Keratinocyte (primary cell): ENCODE measurements at regions not wholly inside any gene's neighbourhood (a gene's known extent, or its start where the extent isn't known, plus 50 kb on each side); places are given as distances from the start of the nearest gene placed in this dataset.
"Not testable (repeated sequence)": the region's sequence is repeated elsewhere in the genome, so short reads cannot be mapped to it uniquely, and the experiment has no call there.

Experiments
- DNase-seq: peaks from one replicate; pipeline ENCODE4 v3.0.0-alpha.2; 2011; ENCODE audit warnings: low read depth, missing footprints, low spot score
- FAIRE-seq: peaks from 2 replicates; lab custom pipeline; 2011; peaks lifted over from hg19 to GRCh38; lab: Jason Lieb, UNC
- H2AFZ ChIP-seq: 2 replicates; pipeline ENCODE4 v1.6.0; 2012; ENCODE audit warnings: low read length, control low read depth, inconsistent platforms; ENCODE audit not compliant: control insufficient read depth
- H3K27ac ChIP-seq: 2 replicates; pipeline ENCODE4 v1.5.1; 2011; ENCODE audit warnings: low read length; ENCODE audit not compliant: control insufficient read depth, insufficient read depth
- H3K27me3 ChIP-seq: 3 replicates; pipeline ENCODE4 v1.6.0; 2011; ENCODE audit warnings: low read length; ENCODE audit not compliant: control insufficient read depth, insufficient read depth; ENCODE audit errors: extremely low read depth
- H3K36me3 ChIP-seq, 2 experiments: 2 replicates in 1 of 2; 3 replicates in 1 of 2; pipeline ENCODE4 v1.5.1; 2011; ENCODE audit warnings: low read length in 2 of 2, mild to moderate bottlenecking in 1 of 2; ENCODE audit not compliant: control insufficient read depth in 2 of 2, insufficient read depth in 2 of 2; ENCODE audit errors: extremely low read depth in 1 of 2
- H3K4me1 ChIP-seq: 3 replicates; pipeline ENCODE4 v1.5.1; 2011; ENCODE audit warnings: low read length; ENCODE audit not compliant: control insufficient read depth, insufficient read depth; ENCODE audit errors: extremely low read depth
- H3K4me2 ChIP-seq: 3 replicates; pipeline ENCODE4 v1.6.0; 2011; ENCODE audit warnings: low read depth, low read length; ENCODE audit not compliant: control insufficient read depth, insufficient read depth; ENCODE audit errors: extremely low read depth
- H3K4me3 ChIP-seq, 3 experiments: fragments of 200-600 bp in 1 of 3; sonication (generic) in 1 of 3; 2 replicates in 2 of 3; 3 replicates in 1 of 3; pipeline ENCODE4 v1.5.1; 2011 to 2016; ENCODE audit warnings: low read length in 3 of 3, mild to moderate bottlenecking in 3 of 3, control low read depth in 2 of 3, inconsistent platforms in 1 of 3, low read depth in 1 of 3, mixed read lengths in 1 of 3, mixed run types in 1 of 3, moderate library complexity in 1 of 3; ENCODE audit not compliant: control insufficient read depth in 2 of 3, insufficient read depth in 2 of 3; ENCODE audit errors: extremely low read depth in 1 of 3
- H3K79me2 ChIP-seq: 2 replicates; pipeline ENCODE4 v1.6.0; 2012; ENCODE audit warnings: low read length; ENCODE audit not compliant: control insufficient read depth, insufficient read depth
- H3K9ac ChIP-seq: 3 replicates; pipeline ENCODE4 v1.6.0; 2011; ENCODE audit warnings: low read length; ENCODE audit not compliant: control insufficient read depth, insufficient read depth; ENCODE audit errors: extremely low read depth
- H3K9me1 ChIP-seq: 3 replicates; pipeline ENCODE4 v1.6.0; 2011; ENCODE audit warnings: low read length; ENCODE audit not compliant: control insufficient read depth, insufficient read depth; ENCODE audit errors: extremely low read depth
- H3K9me3 ChIP-seq: 2 replicates; pipeline ENCODE4 v1.5.1; 2012; ENCODE audit warnings: low read depth, low read length; ENCODE audit not compliant: control insufficient read depth
- H4K20me1 ChIP-seq: 3 replicates; pipeline ENCODE4 v1.6.0; 2011; ENCODE audit warnings: low read length; ENCODE audit not compliant: control insufficient read depth, insufficient read depth; ENCODE audit errors: extremely low read depth
- CTCF ChIP-seq, 3 experiments: IDR thresholded peaks in 1 of 3; conservative IDR thresholded peaks in 1 of 3; optimal IDR thresholded peaks in 1 of 3; 2 replicates in 2 of 3; 3 replicates in 1 of 3; pipeline versions ENCODE3 to v1.5.1; 2011; ENCODE audit warnings: low read length in 3 of 3, mild to moderate bottlenecking in 3 of 3, moderate library complexity in 2 of 3, control low read depth in 1 of 3, inconsistent platforms in 1 of 3; ENCODE audit not compliant: insufficient read depth in 2 of 3; ENCODE audit errors: extremely low read depth in 1 of 3
- EZH2 ChIP-seq: IDR thresholded peaks from one replicate; pipeline ENCODE4 v1.6.1; 2012; ENCODE audit warnings: inconsistent platforms, mild to moderate bottlenecking, low read length, moderate library complexity
- dilution Hi-C: fragments of 300-500 bp; cut with MboI; formaldehyde crosslinking; loops from one replicate; pipeline ENCODE4 v1.7.0; 2020; ENCODE audit warnings: low sequenced_read_pairs; ENCODE audit not compliant: extremely low pct_ligation_motif_present

GRCh38 chr16:75820672-75821071, 94.4 kb upstream of the CPHXL start:
- no peak for DNase-seq
- H3K9me1 ChIP-seq: no peaks in the 10 kb centered on the region
- no peak overlapping the region for H3K27ac ChIP-seq
- dilution Hi-C loops: loop anchor here (25.0 kb wide), 1 partner anchor 117 kb away; no protein-coding TSS in a partner anchor
- no peak overlapping the region for H3K9ac ChIP-seq
- no peak overlapping the region for H3K4me3 ChIP-seq
- H3K79me2 ChIP-seq: no peaks in the 10 kb centered on the region
- H4K20me1 ChIP-seq: no peaks in the 10 kb centered on the region
- no peak for TF ChIP-seq CTCF (optimal IDR thresholded peaks at IDR 0.05 in 1 of 3, IDR thresholded peaks at IDR 0.05 in 1 of 3, conservative IDR thresholded peaks at IDR 0.05 in 1 of 3; ENCODE audit: extremely low read depth in 1 of 3, insufficient read depth in 2 of 3, low read length in 3 of 3)
- TF ChIP-seq EZH2: no peak
- H3K4me2 ChIP-seq: no peak overlapping the region
- FAIRE-seq: no peak
- no peaks in the 10 kb centered on the region for H3K4me1 ChIP-seq
- peaks cover 3% of the 10 kb centered on the region for H3K9me3 ChIP-seq
- no peaks in the 10 kb centered on the region for H3K36me3 ChIP-seq
- no peak overlapping the region for H2AFZ ChIP-seq
- H3K27me3 ChIP-seq: no peaks in the 10 kb centered on the region

- no peak overlapping the region for H3K4me3 ChIP-seq
- no peak overlapping the region for H3K27ac ChIP-seq
- no peak overlapping the region for H3K9ac ChIP-seq
- no peak for DNase-seq
- no peaks in the 10 kb centered on the region for H3K79me2 ChIP-seq
- H3K4me1 ChIP-seq: no peaks in the 10 kb centered on the region
- no peaks in the 10 kb centered on the region for H4K20me1 ChIP-seq
- H2AFZ ChIP-seq: no peak overlapping the region
- no peak overlapping the region for H3K4me2 ChIP-seq
- TF ChIP-seq EZH2: no peak
- no peak for TF ChIP-seq CTCF (optimal IDR thresholded peaks at IDR 0.05 in 1 of 3, IDR thresholded peaks at IDR 0.05 in 1 of 3, conservative IDR thresholded peaks at IDR 0.05 in 1 of 3; ENCODE audit: extremely low read depth in 1 of 3, insufficient read depth in 2 of 3, low read length in 3 of 3)
- no peaks in the 10 kb centered on the region for H3K9me1 ChIP-seq
- no peaks in the 10 kb centered on the region for H3K27me3 ChIP-seq
- no peak for FAIRE-seq
- dilution Hi-C loops: loop anchor here (25.0 kb wide), 1 partner anchor 116 kb away; no protein-coding TSS in a partner anchor
- H3K9me3 ChIP-seq: peaks cover 3% of the 10 kb centered on the region
- H3K36me3 ChIP-seq: no peaks in the 10 kb centered on the region
Observed at GRCh38 chr16:75821117-75821516, 94.8 kb upstream of the CPHXL start.

DNA sequence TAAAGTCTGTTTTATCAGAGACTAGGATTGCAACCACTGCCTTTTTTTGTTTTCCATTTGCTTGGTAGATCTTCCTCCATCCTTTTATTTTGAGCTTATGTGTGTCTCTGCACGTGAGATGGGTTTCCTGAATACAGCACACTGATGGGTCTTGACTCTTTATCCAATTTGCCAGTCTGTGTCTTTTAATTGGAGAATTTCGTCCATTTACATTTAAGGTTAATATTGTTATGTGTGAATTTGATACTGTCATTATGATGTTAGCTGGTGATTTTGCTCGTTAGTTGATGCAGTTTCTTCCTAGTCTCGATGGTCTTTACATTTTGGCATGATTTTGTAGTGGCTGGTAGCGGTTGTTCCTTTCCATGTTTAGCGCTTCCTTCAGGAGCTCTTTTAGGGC, 99.5 kb upstream of the CPHXL start:
- H3K79me2 ChIP-seq, H3K36me3 ChIP-seq, H3K27me3 ChIP-seq, H3K4me1 ChIP-seq, H4K20me1 ChIP-seq, H2AFZ ChIP-seq, H3K9me3 ChIP-seq, H3K9me1 ChIP-seq, H3K4me3 ChIP-seq, DNase-seq, H3K4me2 ChIP-seq, dilution Hi-C loops, H3K27ac ChIP-seq, H3K9ac ChIP-seq, FAIRE-seq: not testable (repeated sequence)

GRCh38 chr16:75827372-75828038, 101.2 kb upstream of the CPHXL start:
- H4K20me1 ChIP-seq, H3K36me3 ChIP-seq, H3K4me3 ChIP-seq, H3K9me3 ChIP-seq, dilution Hi-C loops, H3K79me2 ChIP-seq, H3K27me3 ChIP-seq, H3K4me1 ChIP-seq, H3K4me2 ChIP-seq, H3K27ac ChIP-seq, DNase-seq, FAIRE-seq, H3K9ac ChIP-seq, H3K9me1 ChIP-seq, H2AFZ ChIP-seq: not testable (repeated sequence)
